GM19193 (cell line): ENCODE measurements at regions not wholly inside any gene's neighbourhood (a gene's known extent, or its start where the extent isn't known, plus 50 kb on each side); places are given as distances from the start of the nearest gene placed in this dataset.

ENCODE experiments used
- POLR2A ChIP-seq: IDR thresholded peaks from 4 replicates; pipeline ENCODE4 v1.6.1; 2011; ENCODE audit not compliant: insufficient read depth, insufficient read length; ENCODE audit errors: extremely low read depth

DNA sequence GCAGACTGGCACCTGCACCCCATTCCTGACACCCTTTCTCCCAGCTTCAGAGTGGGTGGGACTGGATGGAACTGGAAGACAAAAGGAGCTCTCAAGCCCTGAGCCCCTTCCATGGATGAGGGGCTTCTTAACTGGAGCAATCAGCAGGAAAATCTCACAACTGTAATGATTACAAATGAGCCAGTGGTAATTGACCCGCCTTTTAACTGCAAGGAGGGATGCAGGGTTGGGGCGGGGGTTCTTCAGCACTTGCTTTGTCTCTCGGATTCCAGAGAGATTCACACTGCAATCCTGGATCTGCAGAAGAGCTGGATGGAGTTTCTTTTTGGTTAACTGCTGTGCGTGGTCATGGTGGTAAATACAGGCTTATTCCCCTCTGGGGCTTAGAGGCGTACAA, 160.1 kb upstream of the SHB start:
- TF ChIP-seq POLR2A: no peak

DNA sequence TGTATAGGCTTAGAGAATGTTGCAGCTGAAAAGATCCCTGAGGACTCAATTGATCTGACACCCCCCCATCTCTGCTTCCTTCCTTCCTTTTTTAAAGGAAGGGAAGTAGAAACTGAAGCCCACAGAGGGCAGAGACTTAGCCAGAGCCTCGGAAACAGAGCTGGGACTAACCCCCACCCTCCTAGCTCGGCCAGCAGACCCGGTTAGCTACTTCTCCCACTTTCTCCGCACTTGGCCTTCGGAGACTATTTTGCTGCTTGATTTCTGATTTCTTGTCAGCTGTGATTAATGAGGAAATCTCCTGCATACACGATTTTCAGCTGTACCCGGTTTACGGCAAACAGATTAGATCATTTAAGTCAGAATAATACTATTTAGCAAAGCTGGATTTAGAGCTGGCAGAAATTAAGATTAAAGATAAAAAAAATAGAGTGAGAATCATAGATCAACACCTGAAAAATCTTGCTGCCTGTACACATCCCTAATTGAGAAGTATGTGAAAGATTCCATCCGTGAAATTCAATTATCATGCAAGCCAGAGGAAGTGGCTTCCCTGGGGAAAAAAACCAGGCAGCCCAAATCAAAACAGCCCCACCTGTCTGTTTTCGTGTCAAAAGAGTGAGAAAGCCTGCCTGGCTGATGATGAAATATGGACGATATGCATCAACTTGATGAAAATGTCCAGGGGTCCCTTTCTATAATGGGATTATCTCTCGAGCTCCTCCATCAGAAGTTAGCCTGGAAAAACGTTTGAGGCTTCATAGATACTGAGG, 159.5 kb upstream of the SHB start:
- TF ChIP-seq POLR2A: no peak

DNA sequence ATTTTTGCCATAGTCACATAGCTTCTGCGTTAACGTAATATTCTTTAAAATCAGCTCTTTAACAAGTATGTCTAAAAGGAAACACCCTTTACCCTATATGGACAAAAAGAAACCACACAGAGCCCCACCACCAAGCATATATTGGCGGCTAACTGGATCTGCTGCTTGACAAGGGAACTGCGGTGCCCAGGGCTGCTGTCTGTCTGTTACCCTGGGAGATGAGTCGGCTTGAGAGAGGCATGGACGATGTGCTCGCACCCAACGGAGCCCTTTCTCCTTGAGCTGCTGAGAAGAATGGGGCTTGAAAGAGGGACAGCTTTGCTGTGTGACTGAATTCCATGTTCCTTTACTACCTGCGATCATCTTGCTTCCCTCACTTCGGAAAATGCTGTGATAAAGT, 158.6 kb upstream of the SHB start:
- no peak for TF ChIP-seq POLR2A

DNA sequence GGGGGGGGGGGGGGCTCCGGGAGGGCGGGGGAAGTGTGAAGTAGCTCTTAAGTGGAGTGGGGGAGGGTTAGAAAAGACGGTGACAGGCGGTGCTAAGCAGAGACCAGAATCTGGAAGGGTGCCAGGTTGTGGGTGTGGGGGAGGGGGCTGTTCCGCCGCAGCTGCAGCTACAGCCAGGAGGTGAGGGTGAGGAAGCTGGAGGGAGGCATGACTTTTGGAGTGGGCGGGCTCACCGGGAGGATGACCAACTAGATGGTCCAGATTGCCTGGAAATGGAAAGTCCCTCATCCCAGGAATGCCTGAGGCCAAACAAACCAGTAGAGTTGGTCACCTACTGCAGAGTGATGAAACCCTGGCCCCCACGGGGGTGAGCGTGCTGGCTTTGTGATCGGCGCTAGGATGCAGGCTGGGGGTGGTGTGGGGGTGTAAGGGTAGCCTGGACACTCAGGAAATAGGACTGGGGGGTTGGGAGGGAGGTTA, 158.1 kb upstream of the SHB start:
- no peak for TF ChIP-seq POLR2A

DNA sequence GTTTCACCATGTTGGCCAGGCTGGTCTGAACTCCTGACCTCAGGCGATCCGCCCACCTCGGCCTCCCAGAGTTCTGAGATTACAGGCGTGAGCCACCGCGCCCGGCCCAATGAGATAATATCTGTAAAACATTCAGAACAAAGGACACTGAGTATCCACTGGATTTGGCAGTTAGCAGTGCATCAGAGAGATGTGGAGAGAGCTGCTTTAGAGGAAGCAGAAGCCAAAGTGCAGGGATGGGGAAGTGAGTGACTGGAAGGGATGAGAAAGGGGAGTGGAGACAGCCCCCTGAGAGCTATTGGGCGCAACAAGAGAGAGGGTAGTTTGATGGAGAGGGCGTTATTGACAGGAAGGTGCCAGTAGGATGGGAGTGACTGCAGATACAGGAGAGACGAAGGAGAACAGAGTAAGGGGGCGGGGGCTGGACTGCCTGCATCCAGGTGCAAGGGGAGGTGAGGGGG, 157.5 kb upstream of the SHB start:
- no peak for TF ChIP-seq POLR2A

DNA sequence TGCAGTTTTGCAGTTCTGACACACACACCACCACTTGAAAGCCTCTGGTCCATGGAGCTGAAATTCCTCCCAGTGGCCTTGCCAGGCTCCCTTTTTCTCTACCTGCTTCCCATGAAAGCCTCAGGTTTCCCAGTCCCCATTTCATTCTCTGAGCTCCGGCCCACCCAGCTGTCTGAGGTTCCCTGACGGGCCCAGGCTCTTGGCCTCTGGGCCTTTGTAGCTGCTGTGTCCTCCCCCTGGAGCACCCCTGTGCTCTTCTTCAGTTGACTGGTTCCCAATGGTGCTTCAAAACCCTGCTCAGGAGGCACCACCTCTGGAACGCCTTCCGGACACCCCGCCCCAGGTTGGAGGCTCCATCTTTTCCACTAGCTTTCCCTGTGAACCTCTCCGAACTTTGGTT, 155.9 kb upstream of the SHB start:
- TF ChIP-seq POLR2A: no peak

DNA sequence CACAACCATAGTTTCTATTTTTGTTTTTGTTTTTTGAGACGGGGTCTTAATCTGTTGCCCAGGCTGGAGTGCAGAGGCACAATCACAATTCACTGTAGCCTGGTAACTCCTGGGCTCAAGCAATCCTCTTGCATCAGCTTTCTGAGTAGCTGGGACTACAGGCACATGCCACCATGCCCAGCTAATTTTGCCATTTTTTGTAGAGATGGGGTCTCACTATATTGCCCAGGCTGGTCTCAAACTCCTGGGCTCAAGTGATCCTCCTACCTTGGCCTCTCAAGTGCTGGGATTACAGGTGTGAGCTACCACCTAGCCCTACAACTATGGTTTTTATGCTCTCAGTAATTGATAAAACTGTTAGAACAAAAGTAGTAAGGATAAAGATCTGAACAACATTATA, 147.5 kb upstream of the SHB start:
- TF ChIP-seq POLR2A: no peak

DNA sequence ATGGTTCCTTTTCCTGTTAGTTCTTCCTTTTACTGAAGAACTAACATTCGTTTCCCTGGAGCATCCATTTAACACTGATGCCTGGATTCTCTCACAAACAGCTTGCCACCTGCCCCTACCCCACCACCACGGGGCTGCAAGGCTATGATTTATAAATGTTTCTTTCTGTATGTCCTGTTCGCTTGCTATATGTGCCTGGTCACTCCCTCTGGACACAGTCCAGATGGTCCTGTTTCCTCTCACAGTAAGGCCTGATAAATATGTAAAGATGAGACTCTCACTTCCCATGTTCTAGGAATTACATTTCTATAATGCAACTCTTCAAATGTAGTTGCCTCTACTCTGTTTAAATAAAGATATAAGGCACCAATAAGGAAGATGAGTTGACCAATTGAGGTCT, 146.4 kb upstream of the SHB start:
- TF ChIP-seq POLR2A: no peak

DNA sequence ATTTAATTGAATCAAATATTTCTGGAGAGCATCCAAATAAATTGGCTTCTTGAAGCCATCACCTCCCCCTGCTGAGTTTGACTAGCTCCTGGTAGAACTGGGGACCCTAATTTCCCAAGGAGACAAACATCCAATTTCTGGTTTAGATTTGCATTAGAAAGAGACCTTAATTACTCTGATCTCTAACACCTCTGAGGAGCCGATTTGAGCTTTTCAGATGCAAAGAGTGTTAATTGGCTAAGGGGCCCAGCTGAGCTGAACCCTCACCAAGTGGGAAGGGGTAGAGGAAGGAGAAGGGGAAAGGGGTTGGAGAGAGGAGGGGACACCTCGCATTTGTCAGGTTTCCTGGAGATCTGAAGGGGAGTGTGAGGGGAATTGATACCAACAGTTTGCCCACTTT, 145.4 kb upstream of the SHB start:
- no peak for TF ChIP-seq POLR2A

DNA sequence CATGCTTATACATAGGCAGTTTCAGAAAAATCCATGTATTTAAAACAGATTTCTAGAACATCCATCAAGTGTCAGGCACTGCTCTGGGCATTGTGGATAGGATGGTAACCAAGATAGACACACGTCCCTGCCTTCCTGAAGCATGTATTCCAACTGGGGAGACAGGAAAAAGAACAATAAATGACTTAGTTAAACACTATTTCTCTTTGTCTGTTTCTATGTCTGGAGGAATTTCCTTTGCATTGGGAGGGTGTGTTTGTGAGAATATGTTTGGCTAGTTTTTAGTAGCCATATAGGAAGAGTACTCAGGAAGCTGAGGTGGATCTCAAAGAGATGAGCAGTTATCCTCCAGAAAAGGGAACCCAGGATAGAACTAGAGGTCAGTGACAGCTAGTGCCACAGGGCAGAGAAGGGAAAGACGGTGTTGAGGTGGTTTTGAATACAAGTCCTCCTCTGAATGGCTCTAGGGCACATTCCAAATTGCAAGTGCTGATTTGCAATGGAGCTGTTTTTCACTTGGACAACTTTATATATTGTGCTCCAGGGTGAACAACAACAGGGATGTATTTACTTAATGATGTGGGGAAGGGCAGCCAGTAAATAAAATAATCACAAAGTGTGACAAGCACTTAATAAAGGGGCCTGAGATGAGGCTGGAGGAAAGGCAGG, 144.7 kb upstream of the SHB start:
- no peak for TF ChIP-seq POLR2A

DNA sequence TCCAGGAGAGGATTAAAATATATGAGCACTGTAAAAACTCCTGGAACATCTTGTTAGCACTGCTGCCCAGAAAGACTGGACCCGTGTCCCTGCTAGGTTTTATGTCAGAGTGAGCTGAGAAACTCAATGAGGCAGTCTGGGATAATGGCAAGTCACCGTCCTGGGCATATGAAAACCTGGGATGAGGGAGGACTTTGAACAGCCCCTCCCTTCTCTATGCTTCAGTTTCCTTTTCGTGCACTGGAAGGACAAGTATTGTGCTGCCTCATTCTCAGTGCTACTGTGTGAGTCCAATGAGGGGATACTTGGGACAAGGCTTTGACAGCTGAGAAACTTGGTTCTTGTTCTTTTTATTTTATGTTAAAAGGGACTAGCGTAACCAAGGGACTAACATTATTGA, 143.0 kb upstream of the SHB start:
- no peak for TF ChIP-seq POLR2A

DNA sequence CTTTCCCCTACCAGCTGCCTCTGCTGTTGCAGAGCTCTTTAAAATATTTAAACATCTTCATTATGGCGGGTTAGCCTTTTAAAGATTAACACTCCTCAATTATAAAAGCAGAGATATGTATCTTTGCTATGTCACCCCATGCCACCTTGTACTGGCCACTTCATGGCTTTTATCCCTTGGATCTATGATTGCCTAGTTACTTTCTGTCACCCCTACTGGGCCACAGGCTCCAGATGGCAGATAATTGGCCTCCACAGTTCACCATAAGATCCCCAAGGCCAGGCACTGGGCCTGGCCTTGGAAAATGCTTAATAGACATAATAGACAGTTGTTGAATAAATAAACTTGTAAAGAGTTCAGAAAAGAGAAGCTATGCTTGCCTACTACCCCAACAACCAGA, 142.0 kb upstream of the SHB start:
- no peak for TF ChIP-seq POLR2A

DNA sequence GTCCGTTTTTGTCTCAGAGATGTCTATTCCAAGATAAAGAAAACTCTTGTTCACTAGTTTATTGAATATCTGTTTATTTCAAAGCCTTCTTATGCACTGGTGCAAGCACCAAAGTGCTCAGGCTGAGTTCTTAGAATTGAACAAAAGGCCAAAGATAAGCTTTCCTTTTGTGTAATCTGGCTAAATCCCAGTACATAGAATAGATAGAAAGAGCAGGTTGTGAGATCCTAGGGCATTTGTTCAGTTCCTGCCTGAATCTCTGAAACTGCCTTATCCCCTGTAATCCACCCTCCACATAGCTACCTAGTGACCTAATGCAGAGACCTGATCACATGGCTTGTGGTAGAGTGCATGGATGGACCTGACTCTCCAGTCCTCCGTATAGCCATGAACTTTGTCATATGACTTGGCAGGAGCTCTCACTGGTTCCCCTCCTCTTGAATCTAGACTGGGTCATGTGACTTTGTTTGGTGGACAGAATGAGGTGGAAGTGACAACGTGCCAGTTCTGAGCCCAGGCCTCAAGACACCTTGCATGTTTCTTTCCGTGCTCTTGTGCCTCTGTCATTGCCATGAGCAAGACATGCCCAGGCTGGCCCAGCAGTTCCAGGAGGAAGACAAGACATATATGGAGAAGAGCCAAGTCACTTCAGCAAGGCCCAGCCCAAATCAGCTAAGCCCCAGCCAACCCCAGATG, 139.3 kb upstream of the SHB start:
- no peak for TF ChIP-seq POLR2A

DNA sequence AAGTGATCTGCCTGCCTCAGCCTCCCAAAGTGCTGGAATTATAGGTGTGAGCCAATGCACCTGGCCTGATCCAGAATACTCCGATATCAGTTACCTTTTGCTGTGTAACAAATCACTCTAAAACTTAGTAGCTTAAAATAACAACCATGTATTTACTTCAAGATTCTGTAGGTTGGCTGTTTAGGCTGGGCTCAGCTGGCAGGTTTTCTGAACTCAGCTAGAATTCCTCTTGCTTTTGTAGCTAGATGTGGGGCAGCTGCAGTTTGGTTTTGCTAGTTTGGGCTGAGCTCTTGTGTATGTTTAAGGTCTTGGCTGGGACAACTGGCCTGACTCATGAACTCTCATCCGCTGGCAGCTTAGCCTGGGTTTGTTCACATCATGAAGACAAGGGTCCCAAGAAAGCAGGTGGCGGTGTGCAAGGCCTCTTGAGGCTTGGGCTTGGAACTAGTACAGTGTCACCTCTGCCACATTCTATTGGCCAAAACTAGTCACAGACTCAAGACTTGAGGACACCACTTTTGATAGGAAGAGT, 138.3 kb upstream of the SHB start:
- no peak for TF ChIP-seq POLR2A

DNA sequence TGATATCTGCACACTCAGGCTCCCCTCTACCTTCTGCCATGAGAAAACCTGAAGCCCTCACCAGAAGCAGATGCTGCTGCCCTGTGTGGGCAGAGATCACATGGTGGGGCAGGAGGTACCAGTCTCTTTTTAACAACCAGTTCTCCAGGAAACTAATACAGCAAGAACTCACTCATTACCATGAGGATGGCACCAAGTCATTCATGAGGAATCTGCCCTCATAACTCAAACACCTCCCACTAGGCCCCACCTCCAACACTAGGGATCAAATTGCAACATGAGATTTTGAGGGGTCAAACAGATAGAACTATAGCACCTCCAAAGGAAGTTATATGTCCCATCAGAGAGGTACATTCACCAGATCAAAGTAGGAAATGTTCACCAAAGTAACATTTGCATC, 136.3 kb upstream of the SHB start:
- no peak for TF ChIP-seq POLR2A
